ENCODE measurements at regions not wholly inside any gene's neighbourhood (a gene's known extent, or its start where the extent isn't known, plus 50 kb on each side); places are given as distances from the start of the nearest gene placed in this dataset.
"Not testable (repeated sequence)": the region's sequence is repeated elsewhere in the genome, so short reads cannot be mapped to it uniquely, and the experiment has no call there.

GRCh38 chr7:142568435-142569097 is 180.7 kb upstream of the PRSS1 start:
- DNase-seq (ENCODE audit: low read depth): peak; percentile 36

DNA sequence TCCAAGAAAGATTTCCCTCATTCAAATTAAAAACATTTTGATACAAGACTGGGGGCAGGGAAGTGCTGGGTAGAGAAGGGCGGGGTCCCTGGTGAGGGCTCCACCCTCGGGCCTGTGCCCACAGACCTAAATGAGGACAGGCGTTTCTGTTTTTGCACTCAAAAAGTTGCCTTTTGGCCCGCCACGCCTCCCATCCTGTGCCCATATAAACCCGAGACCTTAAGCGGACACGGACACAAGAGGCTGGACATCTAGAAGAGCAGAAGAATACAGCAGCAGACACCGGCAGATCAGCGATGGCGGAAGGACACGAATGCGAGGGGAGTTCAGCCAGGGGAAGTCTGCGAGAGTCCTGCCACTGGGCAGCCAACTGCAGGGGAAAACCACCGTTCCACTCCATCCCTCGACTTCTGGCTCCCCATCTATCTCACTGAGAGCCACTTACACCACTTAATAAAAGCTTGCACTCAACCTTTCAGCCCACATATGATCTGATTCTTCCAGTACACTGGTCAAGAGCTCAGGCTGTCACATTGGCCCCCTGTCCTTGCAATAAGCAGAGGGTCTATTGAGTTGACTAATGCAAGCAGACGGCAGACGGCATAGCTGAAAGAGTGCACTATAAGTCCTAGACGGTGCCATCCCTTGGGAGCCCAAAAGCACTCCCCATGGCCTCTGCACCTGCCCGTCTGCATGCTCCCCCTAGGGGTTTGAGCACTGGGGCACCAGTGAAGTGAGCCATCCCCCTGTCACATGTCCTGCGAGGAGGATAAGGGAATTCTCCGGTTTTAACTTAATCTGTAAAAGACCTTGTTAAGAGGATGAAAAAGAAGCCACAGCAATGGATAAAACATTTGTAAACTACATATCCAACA is 181.8 kb upstream of the PRSS1 start:
- no peak for DNase-seq (ENCODE audit: low read depth)

DNA sequence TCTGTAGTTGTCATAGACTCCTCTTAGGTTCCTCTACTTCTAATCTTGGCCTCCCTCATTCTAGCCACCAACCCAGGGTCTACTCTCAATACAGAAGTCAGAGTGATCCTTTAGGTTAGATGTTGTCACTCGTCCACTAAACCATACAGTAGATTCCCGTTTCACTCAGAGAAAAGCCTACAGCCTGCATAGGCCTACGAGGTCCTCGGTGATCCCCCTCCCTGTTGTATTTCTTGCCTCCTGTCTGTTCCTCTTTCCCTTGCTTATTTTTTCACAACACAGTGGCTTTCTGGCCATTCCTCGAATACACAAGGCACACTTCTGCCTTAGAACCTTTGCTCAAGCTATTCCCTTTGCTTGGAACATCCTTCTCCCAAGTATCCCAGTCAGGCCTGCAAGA is 183.0 kb upstream of the PRSS1 start:
- DNase-seq (ENCODE audit: low read depth): no peak

- DNase-seq (ENCODE audit: low read depth): not testable (repeated sequence)
Measured at GRCh38 chr7:142564125-142564524, 185.1 kb upstream of the PRSS1 start.

GRCh38 chr7:142563470-142563869 is 185.8 kb upstream of the PRSS1 start:
- DNase-seq (ENCODE audit: low read depth): no peak

DNA sequence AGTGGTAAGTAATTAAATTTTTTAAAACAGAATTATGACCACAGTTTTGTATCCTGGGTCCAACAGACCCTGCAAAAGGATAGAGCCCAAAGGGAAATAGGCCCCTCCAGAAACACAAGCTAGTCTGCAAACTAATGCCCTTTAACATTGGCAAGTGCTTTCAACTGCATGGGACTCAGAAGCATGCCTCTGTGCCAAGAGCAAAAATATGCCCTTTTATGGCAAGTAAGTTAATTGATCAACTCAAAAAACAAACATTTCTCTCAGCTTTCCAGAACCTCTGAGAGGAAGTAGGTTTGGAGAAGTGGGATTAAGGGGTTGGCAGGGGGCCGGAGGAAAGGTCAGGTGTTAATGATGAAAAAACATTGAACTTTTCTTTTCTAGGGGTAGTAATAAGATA is 186.6 kb upstream of the PRSS1 start:
- no peak for DNase-seq (ENCODE audit: low read depth)

- not testable (repeated sequence) for DNase-seq (ENCODE audit: low read depth)
Measured at GRCh38 chr7:142561396-142561795, 187.9 kb upstream of the PRSS1 start.

DNA sequence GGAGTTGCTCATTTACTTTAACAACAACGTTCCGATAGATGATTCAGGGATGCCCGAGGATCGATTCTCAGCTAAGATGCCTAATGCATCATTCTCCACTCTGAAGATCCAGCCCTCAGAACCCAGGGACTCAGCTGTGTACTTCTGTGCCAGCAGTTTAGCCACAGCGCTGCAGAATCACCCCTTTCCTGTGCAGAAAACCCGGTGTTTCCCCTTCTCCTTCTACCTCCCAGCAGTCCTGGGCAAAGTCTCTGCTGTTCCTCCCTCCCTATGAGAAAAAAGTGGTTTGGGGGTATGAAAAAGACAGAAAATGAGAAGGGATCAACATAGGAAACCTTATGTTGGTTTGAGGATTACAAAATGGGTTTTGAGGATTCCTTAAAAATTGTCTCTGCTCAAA is 188.5 kb upstream of the PRSS1 start:
- DNase-seq (ENCODE audit: low read depth): not testable (repeated sequence)

DNA sequence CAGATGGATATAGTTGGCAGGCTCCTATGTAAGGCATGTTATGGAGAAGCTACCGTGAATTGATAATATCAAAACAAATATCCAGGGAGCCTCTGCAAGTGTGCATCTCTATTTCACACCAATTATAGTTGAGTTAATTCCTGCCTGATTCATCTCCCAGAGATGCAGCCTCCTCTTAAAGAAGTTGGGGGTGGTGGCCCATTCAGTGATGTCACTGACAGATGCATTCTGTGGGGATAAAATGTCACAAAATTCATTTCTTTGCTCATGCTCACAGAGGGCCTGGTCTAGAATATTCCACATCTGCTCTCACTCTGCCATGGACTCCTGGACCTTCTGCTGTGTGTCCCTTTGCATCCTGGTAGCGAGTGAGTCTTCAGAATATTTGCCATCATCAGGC is 189.1 kb upstream of the PRSS1 start:
- DNase-seq (ENCODE audit: low read depth): no peak

DNA sequence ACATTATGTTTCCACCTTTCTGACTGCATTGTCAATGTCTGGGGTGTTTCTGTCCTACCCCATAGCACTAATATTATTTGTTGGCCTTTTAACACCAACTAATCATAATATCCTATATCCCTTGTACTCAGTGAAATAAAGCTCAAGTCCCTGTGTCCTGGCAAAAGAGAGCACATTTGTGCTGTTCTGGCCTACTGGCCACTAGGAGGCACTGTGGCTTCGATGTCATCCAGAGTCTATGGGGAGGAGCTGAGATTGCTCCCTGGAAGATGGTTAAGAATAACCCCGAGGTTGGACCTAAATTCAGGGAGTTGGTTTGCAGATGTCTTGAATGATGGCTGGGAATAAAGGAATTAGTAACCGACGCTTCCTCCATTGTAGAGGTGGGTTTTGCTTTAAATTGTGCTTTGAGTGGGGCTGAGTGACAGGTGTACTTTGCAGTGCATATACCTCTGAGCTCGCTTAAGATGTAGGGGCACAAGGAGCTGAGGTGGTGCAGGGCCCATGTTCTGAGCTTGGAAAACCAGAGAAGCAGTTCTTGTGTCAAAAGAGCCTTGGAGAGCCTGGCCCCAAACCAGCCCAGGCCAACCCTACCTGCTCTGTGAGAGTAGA is 191.2 kb upstream of the PRSS1 start:
- peak; percentile 60 for DNase-seq (ENCODE audit: low read depth)

DNA sequence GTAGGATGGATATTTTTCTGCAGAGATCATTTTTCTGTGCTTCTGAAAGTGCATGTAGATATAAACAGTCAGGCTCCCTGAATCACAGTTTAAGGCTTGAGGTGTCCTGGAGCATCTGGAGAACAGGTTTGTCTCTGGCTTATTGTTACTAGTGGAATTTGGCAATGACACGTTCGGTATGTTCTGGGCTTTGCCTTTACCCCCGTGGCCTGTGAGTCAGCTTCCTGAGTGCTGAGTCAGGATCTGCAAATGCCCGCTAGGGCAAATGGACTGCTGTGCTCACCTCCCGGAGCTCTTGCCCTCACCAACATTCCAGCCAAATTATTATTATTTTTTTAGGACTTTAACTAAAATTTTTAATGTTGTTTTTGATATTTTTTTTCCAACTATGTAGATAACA is 192.5 kb upstream of the PRSS1 start:
- peak; percentile 97 for DNase-seq (ENCODE audit: low read depth)

DNA sequence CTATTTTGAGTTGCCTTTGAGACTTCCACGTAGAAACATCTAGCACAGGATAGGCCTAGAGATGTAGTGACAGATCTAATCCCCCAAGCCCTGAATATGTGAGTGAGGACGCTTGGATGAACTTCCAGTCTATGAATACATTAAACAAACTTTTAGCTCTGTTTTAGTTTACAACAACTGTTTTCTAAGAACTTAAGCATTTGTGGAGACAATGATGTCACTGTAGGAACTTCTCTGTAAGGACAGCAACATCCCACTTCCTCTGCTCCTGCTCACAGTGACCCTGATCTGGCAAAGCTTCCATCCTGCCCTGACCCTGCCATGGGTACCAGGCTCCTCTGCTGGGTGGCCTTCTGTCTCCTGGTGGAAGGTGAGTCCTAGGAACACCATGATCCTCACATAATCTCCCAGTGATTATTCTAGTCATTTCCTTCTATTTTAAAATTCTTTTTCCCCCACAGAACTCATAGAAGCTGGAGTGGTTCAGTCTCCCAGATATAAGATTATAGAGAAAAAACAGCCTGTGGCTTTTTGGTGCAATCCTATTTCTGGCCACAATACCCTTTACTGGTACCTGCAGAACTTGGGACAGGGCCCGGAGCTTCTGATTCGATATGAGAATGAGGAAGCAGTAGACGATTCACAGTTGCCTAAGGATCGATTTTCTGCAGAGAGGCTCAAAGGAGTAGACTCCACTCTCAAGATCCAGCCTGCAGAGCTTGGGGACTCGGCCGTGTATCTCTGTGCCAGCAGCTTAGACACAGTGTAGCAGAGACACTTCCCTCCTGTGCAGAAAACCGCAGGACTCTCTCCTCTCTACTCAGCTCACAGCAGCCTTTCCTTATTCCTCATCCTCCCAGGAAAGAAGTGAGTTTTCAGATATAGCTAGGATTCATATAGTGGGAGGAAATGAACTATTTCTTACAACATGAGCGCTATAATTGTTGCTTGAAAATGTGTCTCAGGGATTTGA is 194.4 kb upstream of the PRSS1 start:
- no peak for DNase-seq (ENCODE audit: low read depth)

GRCh38 chr7:142553216-142553615 is 196.1 kb upstream of the PRSS1 start:
- DNase-seq (ENCODE audit: low read depth): no peak

DNA sequence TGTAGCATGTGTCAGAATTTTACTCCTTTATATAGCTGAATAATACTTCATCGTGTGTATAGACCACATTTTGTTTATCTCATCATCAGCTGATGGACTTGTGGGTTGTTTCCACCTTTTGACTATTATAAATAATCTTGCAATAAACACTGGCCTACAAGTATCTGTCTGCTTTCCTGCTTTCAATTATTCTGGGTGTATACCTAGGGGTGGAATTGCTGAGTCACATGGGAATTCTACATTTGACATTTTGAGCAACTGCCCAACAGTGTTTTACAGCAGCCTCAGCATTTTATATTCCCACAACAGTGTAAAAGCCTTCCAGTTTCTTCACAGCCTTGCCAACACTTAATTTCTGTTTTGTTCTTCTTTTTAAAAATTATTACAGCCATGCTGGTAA is 200.3 kb upstream of the PRSS1 start:
- no peak for DNase-seq (ENCODE audit: low read depth)

DNA sequence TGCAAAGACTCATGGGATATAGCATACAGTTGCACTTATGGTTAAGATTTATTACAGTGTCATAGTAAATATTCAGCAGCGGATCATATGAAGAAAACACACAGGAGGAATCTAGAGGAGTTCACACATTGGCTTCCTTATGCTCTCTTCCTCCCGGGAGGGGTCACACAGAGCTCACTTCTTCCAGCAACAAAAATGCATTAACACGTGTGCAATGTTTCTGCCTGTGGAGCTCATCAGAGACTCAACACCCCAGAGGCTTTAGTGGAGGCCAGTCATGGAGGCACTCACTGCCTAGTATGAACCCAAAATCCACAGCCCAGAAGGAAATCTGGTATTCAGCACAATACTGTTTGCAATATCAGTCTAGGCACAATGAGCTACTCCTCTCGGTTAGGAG is 202.8 kb upstream of the PRSS1 start:
- no peak for DNase-seq (ENCODE audit: low read depth)

DNA sequence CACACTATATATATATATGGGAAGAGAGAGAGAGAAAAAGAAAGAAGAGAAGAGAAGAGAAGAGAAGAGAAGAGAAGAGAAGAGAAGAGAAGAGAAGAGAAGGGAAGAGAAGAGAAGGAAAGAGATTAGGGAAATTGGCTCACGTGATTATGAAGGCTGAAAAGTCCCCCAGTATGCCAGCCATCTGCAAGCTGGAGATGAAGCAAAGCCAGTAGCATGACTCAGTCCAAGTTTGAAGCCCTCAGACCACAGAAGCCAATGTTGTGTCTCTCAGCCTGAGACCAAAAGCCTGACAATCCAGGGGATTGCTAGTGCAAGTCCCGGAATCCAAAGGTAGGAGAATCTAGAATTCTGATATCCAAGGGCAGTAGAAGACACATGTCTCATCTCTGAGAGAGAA is 206.3 kb upstream of the PRSS1 start:
- DNase-seq (ENCODE audit: low read depth): no peak

- no peak for DNase-seq (ENCODE audit: low read depth)
Measured at GRCh38 chr7:142542105-142542504, 207.2 kb upstream of the PRSS1 start.

DNA sequence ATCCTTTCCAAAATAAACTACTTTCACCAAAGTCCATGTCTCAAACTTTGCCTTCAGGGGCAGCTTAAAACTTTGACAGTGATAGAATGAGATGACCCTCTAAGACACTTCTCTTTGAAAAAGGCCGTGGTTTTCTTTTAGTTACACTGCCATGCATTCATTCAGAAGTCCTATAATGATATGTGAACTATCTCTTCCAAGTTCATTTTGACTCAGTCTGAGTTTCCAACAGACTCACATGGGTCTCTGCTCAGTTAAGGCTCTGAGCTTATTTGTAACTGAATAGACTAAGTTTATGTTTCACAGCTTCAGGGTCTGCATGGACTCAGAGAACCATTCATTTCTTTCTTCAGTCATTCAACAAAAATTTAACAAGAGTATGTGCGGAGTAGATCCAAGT is 208.9 kb upstream of the PRSS1 start:
- DNase-seq (ENCODE audit: low read depth): no peak

- no peak for DNase-seq (ENCODE audit: low read depth)
Measured at GRCh38 chr7:142539901-142540300, 209.4 kb upstream of the PRSS1 start.

DNA sequence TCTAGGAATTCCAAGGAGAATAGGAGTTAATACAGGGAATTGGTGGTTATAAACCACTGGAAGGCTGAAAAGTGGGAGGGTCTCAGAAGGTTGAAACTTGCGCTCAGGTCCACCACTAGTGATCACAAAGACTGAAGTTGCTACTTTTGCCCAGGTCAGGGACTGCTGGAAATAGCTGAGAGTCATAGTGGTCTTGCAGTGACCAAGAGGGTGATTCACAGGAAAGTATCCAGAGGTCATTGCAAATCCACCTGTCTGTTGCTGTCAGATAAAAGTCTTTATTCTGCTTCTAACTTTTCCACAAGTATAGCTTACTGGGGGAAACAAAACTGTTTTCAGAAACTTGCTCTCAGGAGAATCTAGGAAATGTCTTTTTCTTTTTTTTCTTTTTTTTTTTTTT is 211.5 kb upstream of the PRSS1 start:
- no peak for DNase-seq (ENCODE audit: low read depth)

GRCh38 chr7:142535123-142535779 is 214.0 kb upstream of the PRSS1 start:
- DNase-seq (ENCODE audit: low read depth): peak; percentile 84

All from fibroblast of the conjunctiva (primary cell).